ENCODE measurements at regions not wholly inside any gene's neighbourhood (a gene's known extent, or its start where the extent isn't known, plus 50 kb on each side); places are given as distances from the start of the nearest gene placed in this dataset.

GRCh38 chr9:69955536-69956355 is 87.9 kb upstream of the MAMDC2 start:
- DNase-seq: no peak

GRCh38 chr9:69961843-69962242 is 81.8 kb upstream of the MAMDC2 start:
- no peak for DNase-seq

- no peak for DNase-seq
Measured at GRCh38 chr9:69963803-69964202, 79.8 kb upstream of the MAMDC2 start.

- DNase-seq: no peak
Measured at GRCh38 chr9:69964446-69964845, 79.2 kb upstream of the MAMDC2 start.

- no peak for DNase-seq
Measured at GRCh38 chr9:69965416-69966145, 78.1 kb upstream of the MAMDC2 start.

- no peak for DNase-seq
Measured at GRCh38 chr9:69967344-69967743, 76.3 kb upstream of the MAMDC2 start.

- no peak for DNase-seq
Measured at GRCh38 chr9:69970001-69970533, 73.6 kb upstream of the MAMDC2 start.

GRCh38 chr9:69971643-69972449 is 71.8 kb upstream of the MAMDC2 start:
- DNase-seq: peak; percentile 76

GRCh38 chr9:69975681-69976080 is 68.0 kb upstream of the MAMDC2 start:
- no peak for DNase-seq

- DNase-seq: no peak
Measured at GRCh38 chr9:69976152-69976551, 67.5 kb upstream of the MAMDC2 start.

- no peak for DNase-seq
Measured at GRCh38 chr9:69980041-69980440, 63.6 kb upstream of the MAMDC2 start.

- no peak for DNase-seq
Measured at GRCh38 chr9:69980591-69980990, 63.1 kb upstream of the MAMDC2 start.

- peak; percentile 42 for DNase-seq
Measured at GRCh38 chr9:69981686-69982445, 61.8 kb upstream of the MAMDC2 start.

GRCh38 chr9:69984831-69985230 is 58.8 kb upstream of the MAMDC2 start:
- no peak for DNase-seq

- no peak for DNase-seq
Measured at GRCh38 chr9:69985971-69986370, 57.7 kb upstream of the MAMDC2 start.

GRCh38 chr9:69986970-69987369 is 56.7 kb upstream of the MAMDC2 start:
- DNase-seq: no peak

GRCh38 chr9:69987457-69987856 is 56.2 kb upstream of the MAMDC2 start:
- no peak for DNase-seq

GRCh38 chr9:69993110-69993509 is 50.5 kb upstream of the MAMDC2 start:
- no peak for DNase-seq
